Esophagus muscularis mucosa (tissue), 4 donors: ENCODE measurements at regions not wholly inside any gene's neighbourhood (a gene's known extent, or its start where the extent isn't known, plus 50 kb on each side); places are given as distances from the start of the nearest gene placed in this dataset.

Source experiments
- DNase-seq: peaks from one replicate; pipeline ENCODE4 v3.0.0-alpha.2; 2017; ENCODE audit errors: extremely low spot score
- H3K27ac ChIP-seq, 4 donors: fragments of 200-600 bp; sonication (generic); replicated peaks in 1 of 4; 1 replicate in 3 of 4; 2 replicates in 1 of 4; pipeline ENCODE4 v1.5.1; 2016 to 2019; ENCODE audit warnings: mild to moderate bottlenecking in 1 of 4
- H3K27me3 ChIP-seq, 4 donors: fragments of 200-600 bp; sonication (generic); one replicate each; pipeline versions ENCODE4 v1.5.1 to v1.6.0; 2016 to 2019
- H3K36me3 ChIP-seq, 4 donors: fragments of 200-600 bp; sonication (generic); one replicate each; pipeline ENCODE4 v1.5.1; 2016 to 2019
- H3K4me1 ChIP-seq, 4 donors: fragments of 200-600 bp; sonication (generic); one replicate each; pipeline ENCODE4 v1.5.1; 2016 to 2019
- H3K4me3 ChIP-seq, 4 donors: fragments of 200-600 bp; sonication (generic); 1 replicate in 2 of 4; 2 replicates in 2 of 4; pipeline ENCODE4 v1.5.1; 2016 to 2019; ENCODE audit warnings: mild to moderate bottlenecking in 4 of 4, moderate library complexity in 1 of 4
- H3K9me3 ChIP-seq, 4 donors: fragments of 200-600 bp; sonication (generic); 1 replicate in 3 of 4; 2 replicates in 1 of 4; pipeline ENCODE4 v1.5.1; 2016 to 2019
- CTCF ChIP-seq, 3 experiments: fragments of 200-600 bp in 2 of 3; fragments of 450-650 bp in 1 of 3; sonication (generic) in 2 of 3; IDR thresholded peaks; one replicate each; pipeline ENCODE4 v1.5.1; 2017 to 2019; ENCODE audit warnings: antibody characterized with exemption in 3 of 3, mild to moderate bottlenecking in 2 of 3, moderate library complexity in 1 of 3
- EP300 ChIP-seq: sonication (generic); formaldehyde crosslinking; IDR thresholded peaks from one replicate; pipeline ENCODE4 v1.6.1; 2017; ENCODE audit warnings: antibody characterized with exemption
- POLR2A ChIP-seq: fragments of 450-650 bp; IDR thresholded peaks from one replicate; pipeline ENCODE4 v1.6.1; 2017; ENCODE audit warnings: antibody characterized with exemption, moderate library complexity, mild to moderate bottlenecking, low read depth
- POLR2AphosphoS5 ChIP-seq, 2 donors: sonication (generic); formaldehyde crosslinking; IDR thresholded peaks; one replicate each; pipeline ENCODE4 v1.6.1; 2017; ENCODE audit warnings: antibody characterized with exemption in 2 of 2
- WGBS: methylation state at CpG from one replicate; pipeline ENCODE4 v1.1.5; 2018; 5-methylcytosine and 5-hydroxymethylcytosine counted together
- intact Hi-C: fragments of 100-400 bp; cut with DNase I; formaldehyde crosslinking; loops from one replicate; pipeline ENCODE4 v1.15.1; 2023

DNA sequence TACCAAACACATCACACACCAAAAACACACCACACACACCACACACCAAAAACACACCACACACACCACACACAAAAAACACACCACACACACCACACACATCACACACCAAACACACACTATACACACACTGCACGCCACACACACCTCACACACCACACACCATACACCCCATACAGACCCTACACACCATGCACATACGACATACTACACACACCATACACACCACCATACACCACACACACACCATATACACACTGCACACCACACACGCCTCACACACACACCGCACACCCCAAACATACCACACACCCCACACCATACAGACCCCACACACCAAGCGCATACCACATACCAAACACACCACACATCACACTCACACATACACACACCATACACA lies 226.9 kb upstream of the PKN2 start:
- peaks cover 0 to 17% (median 13%) of the 10 kb centered on the region in 4 donors for H3K4me1 ChIP-seq
- intact Hi-C loops: no loop called here
- 98% methylated on average over 5 of the region's 5 CpGs for WGBS

GRCh38 chr1:88461007-88461406 lies 223.1 kb upstream of the PKN2 start:
- intact Hi-C loops: no loop called here

More for the DNA sequence above, 226.9 kb upstream of the PKN2 start:
- Histone ChIP-seq H3K9me3 (no peaks in the 10 kb centered on the region), H3K4me3 (no peak overlapping the region), H3K27me3 (no peaks in the 10 kb centered on the region), H3K36me3 (no peaks in the 10 kb centered on the region), H3K27ac (no peak overlapping the region)
- no peak for DNase-seq
- TF ChIP-seq EP300 (no peak), CTCF (IDR thresholded peaks at IDR 0.05) (no peak), POLR2AphosphoS5 (IDR thresholded peaks at IDR 0.05) (no peak), POLR2A (no peak)

DNA sequence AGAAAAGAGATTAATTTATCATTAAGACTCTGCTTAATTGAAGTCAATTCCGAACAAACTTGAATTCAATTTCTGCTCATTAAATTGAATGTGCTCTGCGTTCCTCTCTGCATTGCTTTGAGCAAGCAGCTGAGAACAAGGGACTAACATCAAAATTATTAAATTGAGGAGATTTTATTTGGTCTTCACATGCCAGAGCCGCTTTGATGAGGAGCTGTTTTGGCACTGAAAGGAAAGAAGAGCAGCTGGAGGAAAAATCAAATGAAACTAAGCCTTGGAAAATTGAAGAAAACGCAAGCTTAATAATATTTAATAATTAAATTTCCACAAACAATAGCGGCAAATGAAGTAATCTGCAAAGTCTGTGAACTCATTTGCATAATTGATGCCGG lies 222.0 kb upstream of the PKN2 start:
- peaks cover 0 to under 1% (median 0%) of the 10 kb centered on the region in 4 donors for H3K9me3 ChIP-seq
- DNase-seq: no peak
- H3K27me3 ChIP-seq: no peaks in the 10 kb centered on the region
- peaks cover 0 to 36% (median 25%) of the 10 kb centered on the region in 4 donors for H3K4me1 ChIP-seq
- intact Hi-C loops: no loop called here
- H3K4me3 ChIP-seq: peak overlapping the region; percentile 56 to 66 (median 58)
- no peaks in the 10 kb centered on the region for H3K36me3 ChIP-seq
- TF ChIP-seq CTCF (IDR thresholded peaks at IDR 0.05) (no peak), EP300 (no peak), POLR2AphosphoS5 (IDR thresholded peaks at IDR 0.05) (no peak), POLR2A (no peak)
- peak overlapping the region; percentile 89 to 92 (median 90) for H3K27ac ChIP-seq
- WGBS: 17% methylated on average over 6 of the region's 6 CpGs

More at GRCh38 chr1:88461007-88461406, 223.1 kb upstream of the PKN2 start:
- Histone ChIP-seq H3K27me3 (no peaks in the 10 kb centered on the region), H3K27ac (peak overlapping the region in 2 of 4 donors; percentile 11 to 92), H3K4me1 (peaks cover 0 to 36% (median 25%) of the 10 kb centered on the region in 4 donors), H3K9me3 (no peaks in the 10 kb centered on the region), H3K36me3 (no peaks in the 10 kb centered on the region), H3K4me3 (no peak overlapping the region)
- TF ChIP-seq POLR2A: no peak
- no peak for TF ChIP-seq CTCF (IDR thresholded peaks at IDR 0.05)
- no peak for TF ChIP-seq POLR2AphosphoS5 (IDR thresholded peaks at IDR 0.05)
- TF ChIP-seq EP300: no peak
- DNase-seq: no peak
- WGBS: 51% methylated on average over 2 of the region's 2 CpGs

GRCh38 chr1:88462488-88463261 lies 221.4 kb upstream of the PKN2 start:
- WGBS: 5% methylated on average over 28 of the region's 69 CpGs
- H3K4me3 ChIP-seq: peak overlapping the region; percentile 56 to 66 (median 58)
- H3K27ac ChIP-seq: peak overlapping the region; percentile 89 to 92 (median 90)
- peaks cover 0 to 36% (median 25%) of the 10 kb centered on the region in 4 donors for H3K4me1 ChIP-seq
- H3K9me3 ChIP-seq: peaks cover 0 to 6% (median 0%) of the 10 kb centered on the region in 4 donors
- no peaks in the 10 kb centered on the region for H3K36me3 ChIP-seq
- H3K27me3 ChIP-seq: no peaks in the 10 kb centered on the region
- intact Hi-C loops: no loop called here
- TF ChIP-seq EP300 (no peak), POLR2AphosphoS5 (IDR thresholded peaks at IDR 0.05) (peak in 1 of 2 donors; percentile 23), CTCF (IDR thresholded peaks at IDR 0.05) (peak in 2 of 3 experiments; percentile 13 to 16), POLR2A (no peak)
- DNase-seq: no peak
